Mesenchymal stem cell (in vitro differentiated cells and primary cell): ENCODE measurements at regions not wholly inside any gene's neighbourhood (a gene's known extent, or its start where the extent isn't known, plus 50 kb on each side); places are given as distances from the start of the nearest gene placed in this dataset.

Experiments
- DNase-seq: peaks from one replicate; pipeline ENCODE4 v3.0.0-alpha.2; 2013
- H2AFZ ChIP-seq: one replicate; pipeline ENCODE4 v1.6.1; 2013; ENCODE audit warnings: low read depth, mild to moderate bottlenecking, control low read depth, inconsistent platforms, low read length, moderate library complexity
- H2AK5ac ChIP-seq: 2 replicates; pipeline ENCODE4 v1.6.1; 2013; ENCODE audit warnings: low read length, moderate library complexity, mild to moderate bottlenecking, inconsistent platforms; ENCODE audit not compliant: severe bottlenecking
- H2BK120ac ChIP-seq: one replicate; pipeline ENCODE4 v1.6.1; 2013; ENCODE audit warnings: low read depth, mild to moderate bottlenecking, inconsistent platforms, low read length, moderate library complexity
- H2BK12ac ChIP-seq, 2 experiments: one replicate each; pipeline ENCODE4 v1.6.1; 2013; ENCODE audit warnings: inconsistent platforms in 2 of 2, low read length in 2 of 2, mild to moderate bottlenecking in 2 of 2, moderate library complexity in 2 of 2, control low read depth in 1 of 2
- H2BK15ac ChIP-seq: one replicate; pipeline ENCODE4 v1.6.1; 2013; ENCODE audit warnings: mild to moderate bottlenecking, low read depth, inconsistent platforms; ENCODE audit not compliant: poor library complexity, severe bottlenecking
- H2BK5ac ChIP-seq: 2 replicates; pipeline ENCODE4 v1.6.1; 2013; ENCODE audit warnings: low read depth, mild to moderate bottlenecking, low read length, control low read depth, inconsistent platforms; ENCODE audit not compliant: poor library complexity, severe bottlenecking
- H3K14ac ChIP-seq, 2 experiments: one replicate each; pipeline ENCODE4 v1.6.1; 2013; ENCODE audit warnings: inconsistent platforms in 2 of 2, low read length in 2 of 2, control low read depth in 1 of 2, mild to moderate bottlenecking in 1 of 2, moderate library complexity in 1 of 2
- H3K18ac ChIP-seq, 2 experiments: one replicate each; pipeline ENCODE4 v1.6.1; 2013; ENCODE audit warnings: inconsistent platforms in 2 of 2, low read length in 2 of 2, control low read depth in 1 of 2, low read depth in 1 of 2, mild to moderate bottlenecking in 1 of 2
- H3K23ac ChIP-seq, 2 experiments: one replicate each; pipeline ENCODE4 v1.6.1; 2013; ENCODE audit warnings: inconsistent platforms in 2 of 2, low read length in 2 of 2, mild to moderate bottlenecking in 2 of 2, moderate library complexity in 2 of 2, control low read depth in 1 of 2
- H3K27ac ChIP-seq: 2 replicates; pipeline ENCODE4 v1.5.1; 2013; ENCODE audit warnings: mild to moderate bottlenecking, moderate library complexity, low read length, control low read depth, inconsistent platforms; ENCODE audit not compliant: poor library complexity, severe bottlenecking
- H3K27me3 ChIP-seq, 2 experiments: 2 replicates each; pipeline versions ENCODE4 v1.6.1 to v1.7.0; 2013; ENCODE audit warnings: low read length in 2 of 2, mild to moderate bottlenecking in 2 of 2, moderate library complexity in 2 of 2, control low read depth in 1 of 2, inconsistent platforms in 1 of 2; ENCODE audit not compliant: control insufficient read depth in 1 of 2, insufficient read depth in 1 of 2
- H3K36me3 ChIP-seq, 2 experiments: 2 replicates each; pipeline versions ENCODE4 v1.6.1 to v1.7.0; 2013; ENCODE audit warnings: low read length in 2 of 2, control low read depth in 1 of 2, inconsistent platforms in 1 of 2, low read depth in 1 of 2, mild to moderate bottlenecking in 1 of 2; ENCODE audit not compliant: insufficient read depth in 2 of 2, control insufficient read depth in 1 of 2
- H3K4ac ChIP-seq, 2 experiments: one replicate each; pipeline ENCODE4 v1.6.1; 2013; ENCODE audit warnings: inconsistent platforms in 2 of 2, low read length in 2 of 2, mild to moderate bottlenecking in 2 of 2, moderate library complexity in 2 of 2, control low read depth in 1 of 2, low read depth in 1 of 2
- H3K4me1 ChIP-seq: 2 replicates; pipeline ENCODE4 v1.6.1; 2013; ENCODE audit warnings: low read depth, low read length, control low read depth; ENCODE audit not compliant: control insufficient read depth, insufficient read depth
- H3K4me2 ChIP-seq: 2 replicates; pipeline ENCODE4 v1.6.1; 2013; ENCODE audit warnings: low read length, mild to moderate bottlenecking, inconsistent platforms; ENCODE audit not compliant: poor library complexity, severe bottlenecking
- H3K4me3 ChIP-seq, 2 experiments: 2 replicates each; pipeline versions ENCODE4 v1.5.1 to v1.7.0; 2013; ENCODE audit warnings: low read length in 2 of 2, mild to moderate bottlenecking in 2 of 2, control low read depth in 1 of 2, low read depth in 1 of 2; ENCODE audit not compliant: insufficient read depth in 1 of 2
- H3K79me1 ChIP-seq: replicated peaks from 2 replicates; pipeline ENCODE4 v1.6.1; 2013; ENCODE audit warnings: mild to moderate bottlenecking, control low read depth, low read length, inconsistent platforms; ENCODE audit not compliant: poor library complexity, severe bottlenecking
- H3K9ac ChIP-seq: 2 replicates; pipeline ENCODE4 v1.7.0; 2013; ENCODE audit warnings: mild to moderate bottlenecking, low read length, moderate library complexity
- H3K9me3 ChIP-seq: 2 replicates; pipeline ENCODE4 v1.7.0; 2013; ENCODE audit warnings: mild to moderate bottlenecking, low read length; ENCODE audit not compliant: control insufficient read depth
- H4K8ac ChIP-seq: one replicate; pipeline ENCODE4 v1.6.1; 2013; ENCODE audit warnings: inconsistent platforms, mild to moderate bottlenecking, low read length, moderate library complexity
- H4K91ac ChIP-seq: one replicate; pipeline ENCODE4 v1.6.1; 2013; ENCODE audit warnings: mild to moderate bottlenecking, low read length, inconsistent platforms
- WGBS: methylation state at CpG from one replicate; pipeline ENCODE4 v1.1.7; 2013; ENCODE audit warnings: mixed read lengths; 5-methylcytosine and 5-hydroxymethylcytosine counted together

DNA sequence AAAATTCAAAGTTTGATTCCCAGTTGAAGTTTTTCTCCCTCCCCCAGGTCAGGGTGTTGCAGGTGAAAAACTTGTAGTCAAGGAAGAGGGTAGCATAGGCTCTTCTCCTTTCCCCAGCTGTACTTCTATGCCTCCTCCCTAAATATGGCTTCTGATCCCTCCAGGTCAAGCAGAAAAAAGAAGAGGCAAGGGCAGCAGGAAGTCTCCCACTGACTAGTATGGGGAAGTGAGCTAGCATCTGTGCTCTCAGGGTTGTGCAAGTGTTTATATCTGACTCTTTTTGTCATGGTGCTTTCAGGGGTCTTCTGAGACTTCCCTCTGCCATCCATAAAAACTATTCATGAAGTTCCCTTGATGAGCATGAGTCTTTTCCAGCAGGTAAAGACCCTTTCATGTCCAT lies 76.0 kb downstream of the ATPSCKMT start:
- Histone ChIP-seq H3K23ac (no peak overlapping the region), H2BK120ac (no peak overlapping the region), H3K9ac (no peak overlapping the region), H3K18ac (no peak overlapping the region), H2AK5ac (no peak overlapping the region), H4K8ac (no peak overlapping the region), H2BK12ac (no peak overlapping the region), H3K9me3 (peaks cover 3% of the 10 kb centered on the region), H3K4me3 (no peak overlapping the region), H3K4ac (no peak overlapping the region), H3K4me1 (no peaks in the 10 kb centered on the region), H3K36me3 (no peaks in the 10 kb centered on the region), H4K91ac (no peak overlapping the region), H3K4me2 (no peak overlapping the region), H3K27me3 (no peaks in the 10 kb centered on the region), H3K27ac (no peak overlapping the region), H3K14ac (no peak overlapping the region), H2BK15ac (no peak overlapping the region), H3K79me1 (no peaks in the 10 kb centered on the region), H2AFZ (no peak overlapping the region), H2BK5ac (no peak overlapping the region)
- no peak for DNase-seq

DNA sequence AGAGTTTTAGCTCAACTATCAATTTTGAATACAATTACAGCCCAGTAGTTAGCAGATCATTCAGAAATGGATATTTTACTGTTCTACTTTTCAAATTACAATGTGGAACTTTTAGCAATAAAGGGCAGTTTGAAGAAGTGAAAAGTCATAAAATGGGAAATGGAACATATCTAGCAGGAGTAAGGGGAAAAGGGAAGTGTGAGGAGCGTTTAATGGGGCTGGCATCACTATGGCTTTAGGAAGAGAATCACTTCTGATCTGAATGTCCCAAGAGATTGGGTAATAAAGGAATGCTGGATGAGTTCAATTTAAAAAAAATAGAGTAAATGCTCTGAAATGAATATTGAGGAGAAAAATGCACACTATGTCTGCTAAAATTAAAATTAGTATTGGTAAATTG lies 77.4 kb downstream of the ATPSCKMT start:
- no peak overlapping the region for H2BK15ac ChIP-seq
- WGBS, result 59% methylated on average over 1 of the region's 1 CpG
- H3K4me1 ChIP-seq, result no peaks in the 10 kb centered on the region
- no peak overlapping the region for H3K4me3 ChIP-seq
- H4K8ac ChIP-seq, result no peak overlapping the region
- H3K36me3 ChIP-seq, result no peaks in the 10 kb centered on the region
- H3K27me3 ChIP-seq, result no peaks in the 10 kb centered on the region
- H4K91ac ChIP-seq, result no peak overlapping the region
- no peak for DNase-seq
- H2BK120ac ChIP-seq, result no peak overlapping the region
- H2AK5ac ChIP-seq, result no peak overlapping the region
- no peak overlapping the region for H3K27ac ChIP-seq
- H2AFZ ChIP-seq, result no peak overlapping the region
- H3K9me3 ChIP-seq, result peaks cover 3% of the 10 kb centered on the region
- H3K14ac ChIP-seq, result no peak overlapping the region
- no peak overlapping the region for H3K18ac ChIP-seq
- no peak overlapping the region for H3K4ac ChIP-seq
- no peak overlapping the region for H2BK5ac ChIP-seq
- H3K79me1 ChIP-seq, result no peaks in the 10 kb centered on the region
- H3K4me2 ChIP-seq, result no peak overlapping the region
- H3K9ac ChIP-seq, result no peak overlapping the region
- no peak overlapping the region for H2BK12ac ChIP-seq
- H3K23ac ChIP-seq, result no peak overlapping the region

DNA sequence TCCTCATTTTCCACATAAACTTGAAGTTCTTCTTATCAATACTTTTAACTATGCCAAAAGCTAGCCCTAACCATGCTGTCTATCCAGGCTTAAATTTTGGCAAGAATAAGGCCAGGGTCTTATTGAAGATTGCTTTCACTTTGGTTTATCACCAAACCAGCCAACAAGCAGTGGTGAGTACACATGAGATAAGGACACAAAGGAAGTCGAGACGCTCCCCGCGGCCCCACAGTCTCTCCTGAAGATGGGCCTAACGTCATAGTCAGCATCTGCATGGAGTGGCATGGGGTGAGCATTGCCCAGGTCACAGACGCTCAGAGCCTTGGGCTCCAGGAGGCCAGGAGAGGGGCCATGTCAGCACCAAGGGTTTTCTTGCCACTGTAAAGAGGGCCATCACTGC lies 80.3 kb downstream of the ATPSCKMT start:
- Histone ChIP-seq H3K79me1 (no peaks in the 10 kb centered on the region), H3K36me3 (no peaks in the 10 kb centered on the region)

DNA sequence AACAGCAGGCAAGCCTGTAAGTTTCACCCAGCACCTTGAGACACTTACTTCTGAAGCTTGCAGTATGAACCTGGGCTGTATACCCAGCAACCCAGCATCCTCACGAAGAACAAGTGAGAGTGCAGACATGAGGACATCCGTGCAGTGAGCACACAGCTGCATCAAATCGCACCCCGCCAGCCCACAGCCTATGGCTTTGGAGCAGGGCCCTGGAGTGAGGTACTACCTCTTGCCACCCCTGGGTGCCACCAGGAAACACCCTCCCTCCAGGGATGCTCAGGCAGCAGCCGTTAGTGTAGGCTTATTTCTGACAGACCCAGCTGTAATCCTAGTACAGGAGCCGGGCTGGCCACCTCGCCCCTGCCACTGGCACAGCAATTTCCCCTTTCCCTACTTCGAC lies 81.4 kb downstream of the ATPSCKMT start:
- Histone ChIP-seq H3K27me3 (no peaks in the 10 kb centered on the region), H3K4me3 (no peak overlapping the region), H3K4me2 (no peak overlapping the region), H2BK5ac (no peak overlapping the region), H3K4me1 (no peaks in the 10 kb centered on the region), H2BK15ac (no peak overlapping the region), H3K18ac (no peak overlapping the region), H3K9ac (no peak overlapping the region), H2AK5ac (no peak overlapping the region), H2BK120ac (no peak overlapping the region), H3K79me1 (no peaks in the 10 kb centered on the region), H3K27ac (no peak overlapping the region), H3K4ac (no peak overlapping the region), H3K23ac (no peak overlapping the region), H4K8ac (no peak overlapping the region), H3K9me3 (peaks cover 16% of the 10 kb centered on the region), H2BK12ac (no peak overlapping the region), H3K14ac (no peak overlapping the region), H2AFZ (no peak overlapping the region), H4K91ac (no peak overlapping the region), H3K36me3 (no peaks in the 10 kb centered on the region)
- 84% methylated on average over 8 of the region's 8 CpGs for WGBS
- DNase-seq, result no peak

More for the DNA sequence above, 80.3 kb downstream of the ATPSCKMT start:
- no peak overlapping the region for H2AK5ac ChIP-seq
- 89% methylated on average over 6 of the region's 6 CpGs for WGBS
- H3K4me1 ChIP-seq, result no peaks in the 10 kb centered on the region
- no peak overlapping the region for H2BK15ac ChIP-seq
- no peak overlapping the region for H3K27ac ChIP-seq
- no peak overlapping the region for H3K4ac ChIP-seq
- no peak overlapping the region for H3K4me2 ChIP-seq
- peaks cover 16% of the 10 kb centered on the region for H3K9me3 ChIP-seq
- H3K14ac ChIP-seq, result no peak overlapping the region
- H4K8ac ChIP-seq, result no peak overlapping the region
- H2BK5ac ChIP-seq, result no peak overlapping the region
- no peak overlapping the region for H3K9ac ChIP-seq
- H2BK120ac ChIP-seq, result no peak overlapping the region
- no peak overlapping the region for H2BK12ac ChIP-seq
- no peak for DNase-seq
- H3K18ac ChIP-seq, result no peak overlapping the region
- no peak overlapping the region for H4K91ac ChIP-seq
- H2AFZ ChIP-seq, result no peak overlapping the region
- H3K4me3 ChIP-seq, result no peak overlapping the region
- H3K27me3 ChIP-seq, result no peaks in the 10 kb centered on the region
- no peak overlapping the region for H3K23ac ChIP-seq
